ENCODE measurements at regions not wholly inside any gene's neighbourhood (a gene's known extent, or its start where the extent isn't known, plus 50 kb on each side); places are given as distances from the start of the nearest gene placed in this dataset.
"Not testable (repeated sequence)": the region's sequence is repeated elsewhere in the genome, so short reads cannot be mapped to it uniquely, and the experiment has no call there.

DNA sequence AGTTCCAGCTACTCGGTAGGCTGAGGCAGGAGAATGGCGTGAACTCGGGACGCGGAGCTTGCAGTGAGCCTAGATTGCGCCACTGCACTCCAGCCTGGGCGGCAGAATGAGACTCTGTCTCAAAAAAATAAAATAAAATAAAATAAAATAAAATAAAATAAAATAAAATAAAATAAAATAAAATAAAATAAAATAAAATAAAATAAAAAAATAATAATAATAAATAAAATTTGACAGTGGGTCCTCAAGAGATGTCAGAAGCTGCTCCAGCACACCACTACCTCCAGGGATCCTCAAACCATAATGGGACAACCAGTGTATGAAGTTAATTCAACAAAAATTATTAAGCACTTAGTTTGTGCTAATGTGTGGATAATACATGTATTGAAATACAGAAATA, 97.4 kb downstream of the SLC17A6 start:
- not testable (repeated sequence) for H3K4me3 Mint-ChIP-seq; H3K36me3 Mint-ChIP-seq; ATAC-seq; H3K27ac Mint-ChIP-seq; H3K4me1 Mint-ChIP-seq; DNase-seq (ENCODE audit: low spot score in 2 of 2); H3K9me3 Mint-ChIP-seq

DNA sequence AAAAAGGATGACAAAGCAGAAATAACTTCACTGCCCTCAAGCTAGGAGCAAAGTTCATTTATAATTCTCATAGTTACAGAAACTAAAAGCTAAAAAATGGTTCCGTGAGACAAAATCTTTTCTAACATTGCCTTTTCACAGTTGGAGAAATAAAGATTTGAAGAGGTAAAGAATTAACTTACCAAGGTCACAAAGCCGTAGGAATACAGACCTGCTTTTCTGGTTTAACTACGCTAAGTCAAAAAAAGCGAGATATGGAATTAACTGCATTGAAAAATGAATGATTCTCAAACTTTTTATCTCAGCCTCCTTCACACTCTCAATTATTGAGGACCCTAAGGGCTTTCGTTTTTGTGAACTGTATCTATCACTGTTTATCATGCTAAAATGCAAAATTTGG, 95.3 kb downstream of the SLC17A6 start:
- DNase-seq (ENCODE audit: low spot score in 2 of 2) (no peak), ATAC-seq (no peak)
- H3K9me3 Mint-ChIP-seq, result no peaks in the 10 kb centered on the region
- H3K27ac Mint-ChIP-seq, result no peak overlapping the region
- no peaks in the 10 kb centered on the region for H3K36me3 Mint-ChIP-seq
- H3K4me1 Mint-ChIP-seq, result peaks cover 8% of the 10 kb centered on the region
- no peak overlapping the region for H3K4me3 Mint-ChIP-seq

- no peak overlapping the region for H3K27ac Mint-ChIP-seq
- H3K36me3 Mint-ChIP-seq, result no peaks in the 10 kb centered on the region
- DNase-seq (ENCODE audit: low spot score in 2 of 2) (no peak), ATAC-seq (no peak)
- no peak overlapping the region for H3K4me3 Mint-ChIP-seq
- H3K4me1 Mint-ChIP-seq, result peaks cover 8% of the 10 kb centered on the region
- no peaks in the 10 kb centered on the region for H3K9me3 Mint-ChIP-seq
Measured at GRCh38 chr11:22433094-22433455, 94.9 kb downstream of the SLC17A6 start.

DNA sequence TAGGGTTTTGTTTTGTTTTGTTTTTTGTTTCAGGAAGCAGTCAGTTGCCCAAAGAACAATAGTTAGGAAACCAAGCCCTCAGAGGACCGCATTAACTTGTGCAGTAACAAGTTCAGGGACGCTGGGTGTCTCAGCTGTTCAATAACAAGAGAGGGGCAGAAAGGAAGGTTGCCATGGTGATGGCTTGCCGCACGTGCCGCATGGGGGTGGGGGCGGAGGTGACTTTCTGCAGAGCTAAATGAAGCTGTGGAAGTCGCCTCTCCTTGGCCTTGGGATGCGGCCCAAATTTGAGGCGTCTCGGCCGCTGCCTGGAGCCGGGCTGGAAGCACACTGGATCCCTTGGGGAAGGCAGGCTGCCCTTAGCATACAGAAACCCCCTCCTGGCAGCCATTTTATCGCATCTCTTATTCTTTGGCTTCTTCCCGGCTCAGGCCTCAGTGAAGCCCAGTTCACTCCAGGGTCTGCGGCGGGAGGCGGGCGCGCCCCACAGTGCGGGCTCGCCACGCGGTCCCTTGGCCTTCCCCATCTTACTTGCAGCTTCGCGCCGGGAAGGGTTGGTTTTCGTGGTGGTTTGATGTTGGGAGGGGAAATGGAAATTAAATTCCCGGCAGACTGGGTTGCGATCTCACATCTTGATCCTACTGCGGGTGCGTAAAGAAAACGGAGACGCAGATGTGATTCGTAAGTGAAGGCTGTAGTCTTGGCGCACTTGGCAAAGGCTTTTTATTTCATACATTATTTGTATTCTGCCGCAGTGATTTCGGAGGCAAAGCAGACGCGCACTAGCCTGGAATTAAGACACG, 94.3 kb downstream of the SLC17A6 start:
- DNase-seq (ENCODE audit: low spot score in 2 of 2) (no peak), ATAC-seq (no peak)
- H3K9me3 Mint-ChIP-seq, result no peaks in the 10 kb centered on the region
- no peaks in the 10 kb centered on the region for H3K36me3 Mint-ChIP-seq
- no peak overlapping the region for H3K27ac Mint-ChIP-seq
- H3K4me1 Mint-ChIP-seq, result peaks cover 8% of the 10 kb centered on the region
- no peak overlapping the region for H3K4me3 Mint-ChIP-seq

GRCh38 chr11:22431106-22431505, 92.9 kb downstream of the SLC17A6 start:
- DNase-seq (ENCODE audit: low spot score in 2 of 2) (no peak), ATAC-seq (no peak)
- peaks cover 8% of the 10 kb centered on the region for H3K4me1 Mint-ChIP-seq
- H3K27ac Mint-ChIP-seq, result no peak overlapping the region
- no peaks in the 10 kb centered on the region for H3K36me3 Mint-ChIP-seq
- no peaks in the 10 kb centered on the region for H3K9me3 Mint-ChIP-seq
- no peak overlapping the region for H3K4me3 Mint-ChIP-seq

DNA sequence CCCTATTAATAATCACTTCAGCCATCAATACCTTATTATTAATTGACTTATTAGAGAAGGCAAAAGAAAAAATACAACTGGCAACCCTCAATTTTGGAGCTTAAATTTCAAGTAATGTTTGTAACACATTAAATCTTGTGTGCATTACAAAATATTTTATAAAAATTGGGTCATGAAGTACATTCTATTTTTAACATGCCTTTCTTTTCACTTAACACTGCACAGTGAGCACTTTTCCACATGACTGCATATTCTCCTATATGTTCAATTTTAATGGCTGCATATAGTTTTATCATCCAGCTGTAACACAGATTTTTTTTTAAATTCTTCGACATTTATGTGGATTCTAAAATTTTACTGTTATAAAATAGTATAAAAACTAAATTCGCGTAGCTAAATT, 92.5 kb downstream of the SLC17A6 start:
- no peak overlapping the region for H3K4me3 Mint-ChIP-seq
- no peaks in the 10 kb centered on the region for H3K36me3 Mint-ChIP-seq
- no peaks in the 10 kb centered on the region for H3K9me3 Mint-ChIP-seq
- DNase-seq (ENCODE audit: low spot score in 2 of 2) (no peak), ATAC-seq (no peak)
- H3K27ac Mint-ChIP-seq, result no peak overlapping the region
- H3K4me1 Mint-ChIP-seq, result peaks cover 8% of the 10 kb centered on the region

DNA sequence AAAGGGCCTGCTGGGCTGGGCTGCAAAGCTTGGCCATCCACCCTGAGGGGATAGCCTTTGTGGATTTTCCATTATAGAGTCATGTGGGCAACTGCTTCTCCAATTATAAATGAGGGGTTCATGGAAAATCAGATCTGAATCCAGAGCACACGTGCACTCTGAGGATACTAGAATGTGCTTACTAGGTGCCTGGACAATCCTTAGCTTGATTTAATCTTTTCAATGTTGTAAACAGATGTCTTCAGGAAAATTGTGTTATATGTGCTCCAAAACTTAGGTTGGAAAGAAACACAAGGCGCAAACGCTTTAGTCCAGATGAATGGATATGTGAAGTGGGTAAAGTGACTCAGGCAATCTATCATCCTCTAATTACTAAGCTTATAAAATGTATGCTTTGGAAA, 92.0 kb downstream of the SLC17A6 start:
- Mint-ChIP-seq H3K36me3 (no peaks in the 10 kb centered on the region), H3K27ac (no peak overlapping the region), H3K9me3 (no peaks in the 10 kb centered on the region), H3K4me3 (no peak overlapping the region), H3K4me1 (peaks cover 8% of the 10 kb centered on the region)
- ATAC-seq (no peak), DNase-seq (ENCODE audit: low spot score in 2 of 2) (no peak)
